GM23338 (cell line): ENCODE measurements at regions not wholly inside any gene's neighbourhood (a gene's known extent, or its start where the extent isn't known, plus 50 kb on each side); places are given as distances from the start of the nearest gene placed in this dataset.

Experiments
- ATAC-seq: fragments of 200-7000 bp; cut with Tn5 transposase; 3 replicates; pipeline ENCODE4 v1.9.1; 2020
- DNase-seq: peaks from one replicate; pipeline ENCODE4 v3.0.0-alpha.2; 2015; ENCODE audit warnings: low spot score
- H2AFZ ChIP-seq: fragments of 200-600 bp; sonication (generic); 2 replicates; pipeline ENCODE4 v1.8.0; 2016; ENCODE audit warnings: antibody characterized with exemption, mild to moderate bottlenecking, moderate library complexity
- H3F3A ChIP-seq: fragments of 200-600 bp; sonication (generic); replicated peaks from 2 replicates; pipeline ENCODE4 v1.8.0; 2017; ENCODE audit warnings: antibody characterized with exemption, mixed run types, low read depth
- H3K27ac ChIP-seq: fragments of 200-600 bp; sonication (generic); 2 replicates; pipeline ENCODE4 v1.6.1; 2016; ENCODE audit warnings: low read depth
- H3K27me3 ChIP-seq: fragments of 200-600 bp; sonication (generic); 2 replicates; pipeline ENCODE4 v1.8.0; 2016; ENCODE audit warnings: mild to moderate bottlenecking, mixed run types, moderate library complexity; ENCODE audit not compliant: insufficient read depth
- H3K36me3 ChIP-seq: fragments of 200-600 bp; sonication (generic); 2 replicates; pipeline ENCODE4 v1.8.0; 2016; ENCODE audit warnings: mild to moderate bottlenecking; ENCODE audit not compliant: insufficient read depth
- H3K4me1 ChIP-seq: fragments of 200-600 bp; sonication (generic); 2 replicates; pipeline ENCODE4 v1.8.0; 2016; ENCODE audit warnings: mild to moderate bottlenecking, moderate library complexity; ENCODE audit not compliant: insufficient read depth
- H3K4me2 ChIP-seq: fragments of 200-600 bp; sonication (generic); 2 replicates; pipeline ENCODE4 v1.7.1; 2017; ENCODE audit warnings: mixed run types
- H3K4me3 ChIP-seq: fragments of 200-600 bp; sonication (generic); 2 replicates; pipeline ENCODE4 v1.6.1; 2016; ENCODE audit warnings: mixed run types
- H3K79me2 ChIP-seq: fragments of 200-600 bp; sonication (generic); replicated peaks from 2 replicates; pipeline ENCODE4 v1.8.0; 2017; ENCODE audit warnings: mild to moderate bottlenecking; ENCODE audit not compliant: insufficient read depth
- H3K9me2 ChIP-seq: fragments of 200-600 bp; sonication (generic); 2 replicates; pipeline ENCODE4 v1.8.0; 2017; ENCODE audit not compliant: insufficient read depth
- H4K20me1 ChIP-seq: fragments of 200-600 bp; sonication (generic); replicated peaks from 2 replicates; pipeline ENCODE4 v1.8.0; 2017; ENCODE audit warnings: mild to moderate bottlenecking; ENCODE audit not compliant: insufficient read depth
- H3K27ac Mint-ChIP-seq: 2 replicates; pipeline ENCODE4 v1.8.0; 2020; ENCODE audit warnings: inconsistent platforms, mild to moderate bottlenecking, moderate library complexity, mixed read lengths
- H3K27me3 Mint-ChIP-seq: 3 replicates; pipeline ENCODE4 v1.8.0; 2022; ENCODE audit warnings: low read depth, mild to moderate bottlenecking, moderate library complexity, mixed read lengths, inconsistent platforms; ENCODE audit not compliant: insufficient read depth, poor library complexity
- H3K36me3 Mint-ChIP-seq: 3 replicates; pipeline ENCODE4 v1.8.0; 2021; ENCODE audit warnings: low read depth, mild to moderate bottlenecking, inconsistent platforms, moderate library complexity, mixed read lengths
- H3K4me1 Mint-ChIP-seq: 3 replicates; pipeline ENCODE4 v1.8.0; 2020; ENCODE audit warnings: mild to moderate bottlenecking, inconsistent platforms, mixed read lengths
- H3K4me3 Mint-ChIP-seq: 3 replicates; pipeline ENCODE4 v1.8.0; 2021; ENCODE audit warnings: moderate library complexity, mild to moderate bottlenecking, inconsistent platforms, mixed read lengths
- H3K9me3 Mint-ChIP-seq: 3 replicates; pipeline ENCODE4 v1.8.0; 2020; ENCODE audit warnings: moderate library complexity, mild to moderate bottlenecking, inconsistent platforms, mixed read lengths
- EZH2 ChIP-seq: fragments of 200-600 bp; sonication (generic); IDR thresholded peaks from one replicate; pipeline ENCODE4 v1.8.0; 2017; ENCODE audit warnings: antibody characterized with exemption, mild to moderate bottlenecking, low read depth; ENCODE audit not compliant: unreplicated experiment
- JUNB ChIP-seq: IDR thresholded peaks from one replicate; pipeline ENCODE4 v1.6.1; 2016; ENCODE audit warnings: antibody characterized with exemption; ENCODE audit not compliant: unreplicated experiment
- NANOG ChIP-seq: IDR thresholded peaks from 2 replicates; pipeline ENCODE4 v1.6.1; 2016; ENCODE audit warnings: antibody characterized with exemption, borderline replicate concordance
- POLR2AphosphoS5 ChIP-seq: IDR thresholded peaks from 2 replicates; pipeline ENCODE4 v1.6.1; 2016; ENCODE audit warnings: antibody characterized with exemption, low read depth
- STAT1 ChIP-seq: IDR thresholded peaks from one replicate; pipeline ENCODE4 v1.6.1; 2016; ENCODE audit warnings: antibody characterized with exemption; ENCODE audit not compliant: unreplicated experiment
- ZNF331 ChIP-seq: fragments of 250-450 bp; sonication (Bioruptor Pico); IDR thresholded peaks from 2 replicates; pipeline ENCODE4 v1.5.0; 2020; ENCODE audit warnings: low read depth, mild to moderate bottlenecking, moderate library complexity
- TF ChIP-seq, protein P1 (sequence below), 2 experiments: fragments of 200-600 bp in 1 of 2; sonication (generic) in 1 of 2; conservative IDR thresholded peaks; 2 replicates each; pipeline versions ENCODE4 v1.5.1 to v1.6.1; 2016 to 2017; ENCODE audit warnings: antibody characterized with exemption in 2 of 2, low read depth in 2 of 2, mild to moderate bottlenecking in 2 of 2, moderate library complexity in 1 of 2
- TF ChIP-seq, protein P2 (sequence below): IDR thresholded peaks from 2 replicates; pipeline ENCODE4 v1.6.1; 2016; ENCODE audit warnings: antibody characterized with exemption
- TF ChIP-seq, protein P3 (sequence below): fragments of 250-450 bp; sonication (Bioruptor Pico); IDR thresholded peaks from 2 replicates; pipeline ENCODE4 v1.5.0; 2020; ENCODE audit warnings: mild to moderate bottlenecking, moderate library complexity
- TF ChIP-seq, protein P4 (sequence below): IDR thresholded peaks from one replicate; pipeline ENCODE4 v1.6.1; 2018; ENCODE audit warnings: antibody characterized with exemption; ENCODE audit not compliant: unreplicated experiment

DNA sequence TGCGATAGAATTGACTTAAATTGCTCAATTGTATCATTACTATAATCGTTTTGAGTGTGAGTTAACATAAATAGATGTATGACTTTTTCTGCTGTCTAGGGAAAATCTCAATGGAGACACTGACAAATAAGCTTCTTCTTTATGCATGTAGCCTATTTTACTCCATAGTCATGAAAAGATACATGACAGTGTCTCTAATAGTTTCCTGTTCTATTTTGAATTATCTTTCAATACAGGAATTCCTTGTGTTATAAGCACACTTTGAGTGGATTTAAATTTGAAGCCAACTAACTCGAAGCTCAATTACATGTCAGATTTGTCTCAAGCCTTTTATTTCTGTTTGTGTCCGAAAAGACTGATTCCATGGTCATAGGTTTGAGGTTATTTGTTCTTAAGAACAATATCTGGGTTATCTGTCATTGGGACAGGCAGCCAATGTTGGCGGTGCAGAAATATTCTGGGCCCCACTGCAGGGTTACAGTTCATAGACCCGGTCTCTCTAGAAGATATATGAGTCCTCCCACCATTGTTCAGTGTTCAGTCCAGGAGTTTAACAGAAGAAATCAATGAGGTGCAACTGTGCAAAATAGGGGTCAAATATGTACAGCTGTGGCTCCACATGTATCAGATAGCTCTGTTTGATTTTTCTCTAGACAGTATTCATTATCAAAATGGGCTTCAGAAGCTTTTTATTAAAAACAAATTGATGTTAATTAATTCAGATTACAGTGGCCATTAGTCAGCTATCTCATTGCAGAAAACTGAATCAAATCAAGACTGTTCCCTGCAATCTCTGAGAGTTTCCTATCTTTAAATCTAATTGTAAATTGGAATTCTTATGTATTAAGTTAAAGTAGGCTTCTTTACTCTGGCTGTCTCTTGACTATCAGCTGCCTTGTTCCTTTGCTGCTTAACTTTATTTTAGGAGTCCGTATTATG lies 1238.8 kb downstream of the NXPH1 start:
- H3K4me3 Mint-ChIP-seq, result no peak overlapping the region
- H3K36me3 ChIP-seq, result no peaks in the 10 kb centered on the region
- no peaks in the 10 kb centered on the region for H3K27me3 Mint-ChIP-seq
- H3K9me3 Mint-ChIP-seq, result no peaks in the 10 kb centered on the region
- no peaks in the 10 kb centered on the region for H3K79me2 ChIP-seq
- no peaks in the 10 kb centered on the region for H3F3A ChIP-seq
- H3K27ac Mint-ChIP-seq, result no peak overlapping the region
- H3K36me3 Mint-ChIP-seq, result no peaks in the 10 kb centered on the region
- no peak overlapping the region for H2AFZ ChIP-seq
- H4K20me1 ChIP-seq, result no peaks in the 10 kb centered on the region
- H3K4me1 Mint-ChIP-seq, result no peaks in the 10 kb centered on the region
- H3K4me3 ChIP-seq, result no peak overlapping the region
- no peaks in the 10 kb centered on the region for H3K9me2 ChIP-seq
- H3K27me3 ChIP-seq, result no peaks in the 10 kb centered on the region
- TF ChIP-seq NANOG, result no peak
- no peak for TF ChIP-seq EZH2
- TF ChIP-seq, protein P1, sequence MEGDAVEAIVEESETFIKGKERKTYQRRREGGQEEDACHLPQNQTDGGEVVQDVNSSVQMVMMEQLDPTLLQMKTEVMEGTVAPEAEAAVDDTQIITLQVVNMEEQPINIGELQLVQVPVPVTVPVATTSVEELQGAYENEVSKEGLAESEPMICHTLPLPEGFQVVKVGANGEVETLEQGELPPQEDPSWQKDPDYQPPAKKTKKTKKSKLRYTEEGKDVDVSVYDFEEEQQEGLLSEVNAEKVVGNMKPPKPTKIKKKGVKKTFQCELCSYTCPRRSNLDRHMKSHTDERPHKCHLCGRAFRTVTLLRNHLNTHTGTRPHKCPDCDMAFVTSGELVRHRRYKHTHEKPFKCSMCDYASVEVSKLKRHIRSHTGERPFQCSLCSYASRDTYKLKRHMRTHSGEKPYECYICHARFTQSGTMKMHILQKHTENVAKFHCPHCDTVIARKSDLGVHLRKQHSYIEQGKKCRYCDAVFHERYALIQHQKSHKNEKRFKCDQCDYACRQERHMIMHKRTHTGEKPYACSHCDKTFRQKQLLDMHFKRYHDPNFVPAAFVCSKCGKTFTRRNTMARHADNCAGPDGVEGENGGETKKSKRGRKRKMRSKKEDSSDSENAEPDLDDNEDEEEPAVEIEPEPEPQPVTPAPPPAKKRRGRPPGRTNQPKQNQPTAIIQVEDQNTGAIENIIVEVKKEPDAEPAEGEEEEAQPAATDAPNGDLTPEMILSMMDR (conservative IDR thresholded peaks at IDR 0.05; ENCODE audit: low read depth in 2 of 2), result no peak
- TF ChIP-seq, protein P2, sequence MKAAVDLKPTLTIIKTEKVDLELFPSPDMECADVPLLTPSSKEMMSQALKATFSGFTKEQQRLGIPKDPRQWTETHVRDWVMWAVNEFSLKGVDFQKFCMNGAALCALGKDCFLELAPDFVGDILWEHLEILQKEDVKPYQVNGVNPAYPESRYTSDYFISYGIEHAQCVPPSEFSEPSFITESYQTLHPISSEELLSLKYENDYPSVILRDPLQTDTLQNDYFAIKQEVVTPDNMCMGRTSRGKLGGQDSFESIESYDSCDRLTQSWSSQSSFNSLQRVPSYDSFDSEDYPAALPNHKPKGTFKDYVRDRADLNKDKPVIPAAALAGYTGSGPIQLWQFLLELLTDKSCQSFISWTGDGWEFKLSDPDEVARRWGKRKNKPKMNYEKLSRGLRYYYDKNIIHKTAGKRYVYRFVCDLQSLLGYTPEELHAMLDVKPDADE, result no peak
- no peak for TF ChIP-seq STAT1
- TF ChIP-seq, protein P3, sequence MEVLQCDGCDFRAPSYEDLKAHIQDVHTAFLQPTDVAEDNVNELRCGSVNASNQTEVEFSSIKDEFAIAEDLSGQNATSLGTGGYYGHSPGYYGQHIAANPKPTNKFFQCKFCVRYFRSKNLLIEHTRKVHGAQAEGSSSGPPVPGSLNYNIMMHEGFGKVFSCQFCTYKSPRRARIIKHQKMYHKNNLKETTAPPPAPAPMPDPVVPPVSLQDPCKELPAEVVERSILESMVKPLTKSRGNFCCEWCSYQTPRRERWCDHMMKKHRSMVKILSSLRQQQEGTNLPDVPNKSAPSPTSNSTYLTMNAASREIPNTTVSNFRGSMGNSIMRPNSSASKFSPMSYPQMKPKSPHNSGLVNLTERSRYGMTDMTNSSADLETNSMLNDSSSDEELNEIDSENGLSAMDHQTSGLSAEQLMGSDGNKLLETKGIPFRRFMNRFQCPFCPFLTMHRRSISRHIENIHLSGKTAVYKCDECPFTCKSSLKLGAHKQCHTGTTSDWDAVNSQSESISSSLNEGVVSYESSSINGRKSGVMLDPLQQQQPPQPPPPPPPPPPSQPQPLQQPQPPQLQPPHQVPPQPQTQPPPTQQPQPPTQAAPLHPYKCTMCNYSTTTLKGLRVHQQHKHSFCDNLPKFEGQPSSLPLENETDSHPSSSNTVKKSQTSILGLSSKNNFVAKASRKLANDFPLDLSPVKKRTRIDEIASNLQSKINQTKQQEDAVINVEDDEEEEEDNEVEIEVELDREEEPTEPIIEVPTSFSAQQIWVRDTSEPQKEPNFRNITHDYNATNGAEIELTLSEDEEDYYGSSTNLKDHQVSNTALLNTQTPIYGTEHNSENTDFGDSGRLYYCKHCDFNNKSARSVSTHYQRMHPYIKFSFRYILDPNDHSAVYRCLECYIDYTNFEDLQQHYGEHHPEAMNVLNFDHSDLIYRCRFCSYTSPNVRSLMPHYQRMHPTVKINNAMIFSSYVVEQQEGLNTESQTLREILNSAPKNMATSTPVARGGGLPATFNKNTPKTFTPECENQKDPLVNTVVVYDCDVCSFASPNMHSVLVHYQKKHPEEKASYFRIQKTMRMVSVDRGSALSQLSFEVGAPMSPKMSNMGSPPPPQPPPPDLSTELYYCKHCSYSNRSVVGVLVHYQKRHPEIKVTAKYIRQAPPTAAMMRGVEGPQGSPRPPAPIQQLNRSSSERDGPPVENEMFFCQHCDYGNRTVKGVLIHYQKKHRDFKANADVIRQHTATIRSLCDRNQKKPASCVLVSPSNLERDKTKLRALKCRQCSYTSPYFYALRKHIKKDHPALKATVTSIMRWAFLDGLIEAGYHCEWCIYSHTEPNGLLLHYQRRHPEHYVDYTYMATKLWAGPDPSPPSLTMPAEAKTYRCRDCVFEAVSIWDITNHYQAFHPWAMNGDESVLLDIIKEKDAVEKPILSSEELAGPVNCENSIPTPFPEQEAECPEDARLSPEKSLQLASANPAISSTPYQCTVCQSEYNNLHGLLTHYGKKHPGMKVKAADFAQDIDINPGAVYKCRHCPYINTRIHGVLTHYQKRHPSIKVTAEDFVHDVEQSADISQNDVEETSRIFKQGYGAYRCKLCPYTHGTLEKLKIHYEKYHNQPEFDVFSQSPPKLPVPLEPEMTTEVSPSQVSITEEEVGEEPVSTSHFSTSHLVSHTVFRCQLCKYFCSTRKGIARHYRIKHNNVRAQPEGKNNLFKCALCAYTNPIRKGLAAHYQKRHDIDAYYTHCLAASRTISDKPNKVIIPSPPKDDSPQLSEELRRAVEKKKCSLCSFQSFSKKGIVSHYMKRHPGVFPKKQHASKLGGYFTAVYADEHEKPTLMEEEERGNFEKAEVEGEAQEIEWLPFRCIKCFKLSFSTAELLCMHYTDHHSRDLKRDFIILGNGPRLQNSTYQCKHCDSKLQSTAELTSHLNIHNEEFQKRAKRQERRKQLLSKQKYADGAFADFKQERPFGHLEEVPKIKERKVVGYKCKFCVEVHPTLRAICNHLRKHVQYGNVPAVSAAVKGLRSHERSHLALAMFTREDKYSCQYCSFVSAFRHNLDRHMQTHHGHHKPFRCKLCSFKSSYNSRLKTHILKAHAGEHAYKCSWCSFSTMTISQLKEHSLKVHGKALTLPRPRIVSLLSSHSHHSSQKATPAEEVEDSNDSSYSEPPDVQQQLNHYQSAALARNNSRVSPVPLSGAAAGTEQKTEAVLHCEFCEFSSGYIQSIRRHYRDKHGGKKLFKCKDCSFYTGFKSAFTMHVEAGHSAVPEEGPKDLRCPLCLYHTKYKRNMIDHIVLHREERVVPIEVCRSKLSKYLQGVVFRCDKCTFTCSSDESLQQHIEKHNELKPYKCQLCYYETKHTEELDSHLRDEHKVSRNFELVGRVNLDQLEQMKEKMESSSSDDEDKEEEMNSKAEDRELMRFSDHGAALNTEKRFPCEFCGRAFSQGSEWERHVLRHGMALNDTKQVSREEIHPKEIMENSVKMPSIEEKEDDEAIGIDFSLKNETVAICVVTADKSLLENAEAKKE (CRISPR knock-in tag), result no peak
- TF ChIP-seq, protein P4, sequence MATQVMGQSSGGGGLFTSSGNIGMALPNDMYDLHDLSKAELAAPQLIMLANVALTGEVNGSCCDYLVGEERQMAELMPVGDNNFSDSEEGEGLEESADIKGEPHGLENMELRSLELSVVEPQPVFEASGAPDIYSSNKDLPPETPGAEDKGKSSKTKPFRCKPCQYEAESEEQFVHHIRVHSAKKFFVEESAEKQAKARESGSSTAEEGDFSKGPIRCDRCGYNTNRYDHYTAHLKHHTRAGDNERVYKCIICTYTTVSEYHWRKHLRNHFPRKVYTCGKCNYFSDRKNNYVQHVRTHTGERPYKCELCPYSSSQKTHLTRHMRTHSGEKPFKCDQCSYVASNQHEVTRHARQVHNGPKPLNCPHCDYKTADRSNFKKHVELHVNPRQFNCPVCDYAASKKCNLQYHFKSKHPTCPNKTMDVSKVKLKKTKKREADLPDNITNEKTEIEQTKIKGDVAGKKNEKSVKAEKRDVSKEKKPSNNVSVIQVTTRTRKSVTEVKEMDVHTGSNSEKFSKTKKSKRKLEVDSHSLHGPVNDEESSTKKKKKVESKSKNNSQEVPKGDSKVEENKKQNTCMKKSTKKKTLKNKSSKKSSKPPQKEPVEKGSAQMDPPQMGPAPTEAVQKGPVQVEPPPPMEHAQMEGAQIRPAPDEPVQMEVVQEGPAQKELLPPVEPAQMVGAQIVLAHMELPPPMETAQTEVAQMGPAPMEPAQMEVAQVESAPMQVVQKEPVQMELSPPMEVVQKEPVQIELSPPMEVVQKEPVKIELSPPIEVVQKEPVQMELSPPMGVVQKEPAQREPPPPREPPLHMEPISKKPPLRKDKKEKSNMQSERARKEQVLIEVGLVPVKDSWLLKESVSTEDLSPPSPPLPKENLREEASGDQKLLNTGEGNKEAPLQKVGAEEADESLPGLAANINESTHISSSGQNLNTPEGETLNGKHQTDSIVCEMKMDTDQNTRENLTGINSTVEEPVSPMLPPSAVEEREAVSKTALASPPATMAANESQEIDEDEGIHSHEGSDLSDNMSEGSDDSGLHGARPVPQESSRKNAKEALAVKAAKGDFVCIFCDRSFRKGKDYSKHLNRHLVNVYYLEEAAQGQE, result no peak
- no peak for TF ChIP-seq POLR2AphosphoS5
- TF ChIP-seq JUNB, result no peak
- no peak for TF ChIP-seq ZNF331
- H3K4me1 ChIP-seq, result 0 out of 2 replicates have a peak, but pooled peaks cover 4% of the 10 kb centered on the region
- no peak for ATAC-seq
- H3K27ac ChIP-seq, result no peak overlapping the region
- no peak overlapping the region for H3K4me2 ChIP-seq
- no peak for DNase-seq
